ENCODE measurements at regions not wholly inside any gene's neighbourhood (a gene's known extent, or its start where the extent isn't known, plus 50 kb on each side); places are given as distances from the start of the nearest gene placed in this dataset.

DNA sequence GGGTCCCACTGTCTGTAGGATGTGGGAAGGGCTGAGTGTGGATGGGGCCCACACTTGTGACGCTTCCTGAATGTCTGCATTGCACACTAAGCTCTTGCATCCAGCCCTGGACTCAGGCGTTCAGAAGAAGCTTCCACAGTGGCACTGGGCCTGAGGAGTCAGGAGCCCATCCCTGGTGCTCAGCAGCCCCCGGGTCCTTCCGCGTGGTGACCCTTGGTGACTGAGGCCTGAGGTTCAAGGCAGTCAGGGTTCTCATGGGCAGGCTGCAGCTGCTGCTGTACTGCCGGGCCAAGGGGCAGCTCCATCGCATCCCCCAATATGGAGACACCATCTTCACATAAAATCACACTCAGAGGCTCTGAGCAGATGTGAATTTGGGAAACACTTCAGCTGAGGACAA lies 65.8 kb upstream of the TUBA3E start:
- Histone ChIP-seq H3K27me3 (ENCODE audit: insufficient read depth, low read length) (peaks cover 20% of the 10 kb centered on the region), H3K4me3 (ENCODE audit: insufficient read depth, low read length) (no peak overlapping the region), H3K27ac (ENCODE audit: low read depth, low read length) (no peak overlapping the region), H2AFZ (ENCODE audit: low read length) (no peak overlapping the region), H3K79me2 (ENCODE audit: insufficient read depth, low read length) (no peaks in the 10 kb centered on the region), H3K36me3 (ENCODE audit: insufficient read depth, low read length) (no peaks in the 10 kb centered on the region), H3K9me3 (ENCODE audit: low read depth, low read length) (no peaks in the 10 kb centered on the region), H3K4me1 (ENCODE audit: insufficient read depth, low read length) (no peaks in the 10 kb centered on the region), H3K4me2 (ENCODE audit: insufficient read depth, low read length) (no peak overlapping the region), H4K20me1 (ENCODE audit: insufficient read depth, low read length) (no peaks in the 10 kb centered on the region)
- TF ChIP-seq, protein P1, sequence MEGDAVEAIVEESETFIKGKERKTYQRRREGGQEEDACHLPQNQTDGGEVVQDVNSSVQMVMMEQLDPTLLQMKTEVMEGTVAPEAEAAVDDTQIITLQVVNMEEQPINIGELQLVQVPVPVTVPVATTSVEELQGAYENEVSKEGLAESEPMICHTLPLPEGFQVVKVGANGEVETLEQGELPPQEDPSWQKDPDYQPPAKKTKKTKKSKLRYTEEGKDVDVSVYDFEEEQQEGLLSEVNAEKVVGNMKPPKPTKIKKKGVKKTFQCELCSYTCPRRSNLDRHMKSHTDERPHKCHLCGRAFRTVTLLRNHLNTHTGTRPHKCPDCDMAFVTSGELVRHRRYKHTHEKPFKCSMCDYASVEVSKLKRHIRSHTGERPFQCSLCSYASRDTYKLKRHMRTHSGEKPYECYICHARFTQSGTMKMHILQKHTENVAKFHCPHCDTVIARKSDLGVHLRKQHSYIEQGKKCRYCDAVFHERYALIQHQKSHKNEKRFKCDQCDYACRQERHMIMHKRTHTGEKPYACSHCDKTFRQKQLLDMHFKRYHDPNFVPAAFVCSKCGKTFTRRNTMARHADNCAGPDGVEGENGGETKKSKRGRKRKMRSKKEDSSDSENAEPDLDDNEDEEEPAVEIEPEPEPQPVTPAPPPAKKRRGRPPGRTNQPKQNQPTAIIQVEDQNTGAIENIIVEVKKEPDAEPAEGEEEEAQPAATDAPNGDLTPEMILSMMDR (IDR thresholded peaks at IDR 0.05; ENCODE audit: extremely low read depth, low read depth, low read length): no peak
- peak; percentile 61 for DNase-seq (ENCODE audit: insufficient read length, low spot score, missing footprints)

DNA sequence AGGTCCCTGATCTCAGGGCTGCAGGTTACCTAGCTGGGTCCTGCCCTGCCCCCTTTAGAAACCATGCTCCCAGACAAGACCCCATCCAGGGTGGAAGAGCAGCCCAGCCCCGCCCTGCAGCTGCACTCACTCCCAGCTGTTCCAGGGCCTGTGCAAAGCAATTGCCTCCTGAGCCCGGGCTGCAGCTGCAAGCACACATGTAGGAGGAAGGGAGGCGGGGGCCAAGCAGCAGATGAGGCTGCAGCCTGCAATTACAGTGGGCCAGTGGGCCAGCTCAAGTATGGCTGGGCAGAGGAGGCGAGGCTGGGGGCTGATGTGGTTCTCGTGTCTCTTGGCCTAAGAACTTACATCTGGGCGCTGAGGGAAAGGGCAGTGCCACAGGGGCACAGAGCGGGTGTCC lies 65.4 kb upstream of the TUBA3E start:
- TF ChIP-seq, protein P1 (IDR thresholded peaks at IDR 0.05; ENCODE audit: extremely low read depth, low read depth, low read length): no peak
- Histone ChIP-seq H4K20me1 (ENCODE audit: insufficient read depth, low read length) (no peaks in the 10 kb centered on the region), H3K36me3 (ENCODE audit: insufficient read depth, low read length) (no peaks in the 10 kb centered on the region), H3K4me2 (ENCODE audit: insufficient read depth, low read length) (no peak overlapping the region), H3K27me3 (ENCODE audit: insufficient read depth, low read length) (peaks cover 21% of the 10 kb centered on the region), H3K27ac (ENCODE audit: low read depth, low read length) (no peak overlapping the region), H3K9me3 (ENCODE audit: low read depth, low read length) (no peaks in the 10 kb centered on the region), H3K4me3 (ENCODE audit: insufficient read depth, low read length) (no peak overlapping the region), H3K79me2 (ENCODE audit: insufficient read depth, low read length) (no peaks in the 10 kb centered on the region), H3K4me1 (ENCODE audit: insufficient read depth, low read length) (no peaks in the 10 kb centered on the region), H2AFZ (ENCODE audit: low read length) (no peak overlapping the region)
- peak; percentile 36 for DNase-seq (ENCODE audit: insufficient read length, low spot score, missing footprints)

DNA sequence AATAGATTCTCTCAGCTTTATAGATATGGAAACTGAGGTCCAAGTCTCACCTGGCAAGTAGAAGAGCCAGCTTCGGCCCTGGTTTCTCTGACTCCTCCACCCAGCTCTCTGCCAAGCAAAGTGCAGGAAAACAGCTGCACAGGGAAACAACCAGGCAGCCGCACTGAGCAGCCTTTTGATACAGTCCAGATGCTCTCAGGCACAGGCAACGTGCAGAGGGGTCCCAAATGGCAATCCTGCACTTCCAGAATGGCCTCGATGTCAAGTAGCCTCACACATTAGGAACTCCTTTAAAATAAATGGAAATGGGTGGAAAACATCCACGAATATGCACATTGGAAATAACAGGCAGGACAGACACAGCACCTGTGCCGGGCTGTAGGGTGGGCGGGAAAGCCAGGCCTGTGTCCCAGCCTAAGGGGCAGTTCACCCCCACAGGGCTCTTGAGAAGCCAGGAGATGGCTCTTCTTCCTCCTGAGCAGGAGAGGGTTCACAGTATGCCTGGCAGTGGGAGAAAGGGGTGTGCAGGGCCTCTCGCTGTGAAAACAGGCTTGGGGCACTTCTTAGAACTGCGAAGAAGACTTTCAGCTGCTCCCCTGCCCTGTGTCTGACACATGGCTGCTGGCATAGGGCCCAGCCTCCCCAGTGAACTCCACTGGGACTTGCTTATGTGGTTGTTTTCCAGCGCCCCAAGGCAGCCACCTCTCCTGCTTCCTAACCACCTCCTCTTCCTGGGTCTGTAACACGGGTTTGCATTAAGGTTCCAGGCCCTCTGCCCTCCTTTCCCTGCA lies 63.9 kb upstream of the TUBA3E start:
- TF ChIP-seq, protein P1 (IDR thresholded peaks at IDR 0.05; ENCODE audit: extremely low read depth, low read depth, low read length): no peak
- H4K20me1 ChIP-seq (ENCODE audit: insufficient read depth, low read length): no peaks in the 10 kb centered on the region
- no peak overlapping the region for H3K4me3 ChIP-seq (ENCODE audit: insufficient read depth, low read length)
- H3K79me2 ChIP-seq (ENCODE audit: insufficient read depth, low read length): no peaks in the 10 kb centered on the region
- peak; percentile 53 for DNase-seq (ENCODE audit: insufficient read length, low spot score, missing footprints)
- H3K27ac ChIP-seq (ENCODE audit: low read depth, low read length): no peak overlapping the region
- H3K4me2 ChIP-seq (ENCODE audit: insufficient read depth, low read length): no peak overlapping the region
- H3K9me3 ChIP-seq (ENCODE audit: low read depth, low read length): no peaks in the 10 kb centered on the region
- H2AFZ ChIP-seq (ENCODE audit: low read length): no peak overlapping the region
- no peaks in the 10 kb centered on the region for H3K36me3 ChIP-seq (ENCODE audit: insufficient read depth, low read length)
- H3K27me3 ChIP-seq (ENCODE audit: insufficient read depth, low read length): peaks cover 32% of the 10 kb centered on the region
- no peaks in the 10 kb centered on the region for H3K4me1 ChIP-seq (ENCODE audit: insufficient read depth, low read length)

DNA sequence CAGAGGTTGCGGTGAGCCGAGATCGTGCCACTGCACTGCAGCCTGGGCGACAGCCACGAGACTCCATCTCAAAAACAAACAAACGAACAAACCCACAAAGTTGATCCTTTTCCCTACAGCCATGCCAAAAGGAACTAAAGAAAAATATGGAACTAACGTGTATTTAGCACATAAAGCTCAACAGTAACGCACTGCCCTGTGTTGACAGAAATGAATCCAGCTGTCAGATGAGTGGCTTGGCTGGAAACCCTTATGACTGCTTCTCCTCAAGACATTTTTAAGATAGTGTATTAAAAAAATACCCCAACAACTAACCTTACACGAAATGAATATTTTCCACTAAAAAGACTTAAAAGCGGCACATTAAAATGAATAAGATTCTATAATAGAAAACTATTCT lies 62.9 kb upstream of the TUBA3E start:
- H2AFZ ChIP-seq (ENCODE audit: low read length): no peak overlapping the region
- peak; percentile 46 for DNase-seq (ENCODE audit: insufficient read length, low spot score, missing footprints)
- TF ChIP-seq, protein P1 (IDR thresholded peaks at IDR 0.05; ENCODE audit: extremely low read depth, low read depth, low read length): no peak
- no peaks in the 10 kb centered on the region for H3K36me3 ChIP-seq (ENCODE audit: insufficient read depth, low read length)
- H3K79me2 ChIP-seq (ENCODE audit: insufficient read depth, low read length): no peaks in the 10 kb centered on the region
- no peaks in the 10 kb centered on the region for H3K9me3 ChIP-seq (ENCODE audit: low read depth, low read length)
- H3K4me2 ChIP-seq (ENCODE audit: insufficient read depth, low read length): no peak overlapping the region
- no peak overlapping the region for H3K4me3 ChIP-seq (ENCODE audit: insufficient read depth, low read length)
- H4K20me1 ChIP-seq (ENCODE audit: insufficient read depth, low read length): no peaks in the 10 kb centered on the region
- H3K4me1 ChIP-seq (ENCODE audit: insufficient read depth, low read length): no peaks in the 10 kb centered on the region
- peaks cover 36% of the 10 kb centered on the region for H3K27me3 ChIP-seq (ENCODE audit: insufficient read depth, low read length)
- no peak overlapping the region for H3K27ac ChIP-seq (ENCODE audit: low read depth, low read length)
